Bone marrow (tissue), 2 donors: ENCODE measurements at regions not wholly inside any gene's neighbourhood (a gene's known extent, or its start where the extent isn't known, plus 50 kb on each side); places are given as distances from the start of the nearest gene placed in this dataset.

ENCODE experiments used
- DNase-seq, 2 donors: peaks; one replicate each; lab custom pipeline; 2025; lab: John Stamatoyannopoulos, UW

- no peak for DNase-seq
Measured at GRCh38 chr11:92384802-92385201, 160.2 kb downstream of the FAT3 start.

- DNase-seq: no peak
Measured at GRCh38 chr11:92386577-92386976, 162.0 kb downstream of the FAT3 start.

DNA sequence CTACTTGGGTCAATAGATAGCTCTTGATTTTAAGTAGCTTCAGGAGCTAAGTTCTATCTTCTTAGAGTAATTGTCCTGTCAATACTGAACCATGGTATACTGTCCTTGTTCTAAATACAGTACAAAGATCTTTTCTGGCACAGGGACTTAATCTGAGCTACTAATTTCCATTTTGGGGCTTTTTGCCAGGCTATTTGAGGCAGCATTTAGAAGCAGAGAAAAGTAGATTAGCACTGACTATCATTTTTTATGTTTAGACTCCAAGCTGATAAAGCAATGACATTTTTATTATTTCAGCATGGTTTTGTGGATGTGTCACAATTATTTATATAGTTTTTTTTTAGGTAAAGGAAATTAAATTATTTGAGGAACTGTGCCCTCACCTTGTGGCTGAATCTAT, 163.2 kb downstream of the FAT3 start:
- no peak for DNase-seq

DNA sequence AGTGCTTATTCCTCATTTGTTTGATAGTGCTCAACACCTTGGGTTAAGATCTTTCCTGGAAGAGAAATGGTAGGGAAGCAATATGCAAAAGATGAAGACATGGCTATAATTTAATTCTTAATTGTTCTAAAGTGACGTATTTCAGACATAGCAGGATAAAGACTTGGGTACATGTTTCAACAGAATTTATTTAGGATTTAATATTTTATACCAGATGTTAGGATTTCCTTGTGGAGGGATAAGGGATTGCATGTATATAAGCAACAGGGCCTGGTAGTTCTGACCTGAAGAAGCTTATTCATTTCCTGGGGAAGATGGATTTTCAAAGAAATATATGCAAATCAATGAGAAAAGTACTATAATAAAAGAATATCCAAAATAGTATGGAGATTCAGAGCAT, 163.8 kb downstream of the FAT3 start:
- no peak for DNase-seq

- no peak for DNase-seq
Measured at GRCh38 chr11:92390783-92391182, 166.2 kb downstream of the FAT3 start.

GRCh38 chr11:92391364-92391763, 166.7 kb downstream of the FAT3 start:
- DNase-seq: no peak

DNA sequence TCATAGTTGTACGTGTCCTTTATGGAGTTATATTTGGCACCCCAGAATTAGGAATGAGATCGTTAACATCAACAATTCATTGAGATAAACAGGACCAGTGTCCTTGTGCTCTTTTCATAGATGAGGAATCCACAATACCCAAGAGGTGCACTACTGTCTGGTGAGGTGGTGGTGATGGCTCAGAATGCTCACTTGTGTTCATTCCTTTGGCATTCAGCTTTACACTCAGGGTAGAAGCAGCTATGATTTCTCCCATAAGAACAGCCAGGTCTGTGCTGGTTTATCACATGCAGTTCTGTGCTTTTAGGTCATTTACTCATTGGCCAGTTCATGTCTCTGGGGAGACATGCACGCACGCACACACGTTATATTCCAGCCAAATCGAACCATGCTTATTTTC, 167.2 kb downstream of the FAT3 start:
- no peak for DNase-seq

DNA sequence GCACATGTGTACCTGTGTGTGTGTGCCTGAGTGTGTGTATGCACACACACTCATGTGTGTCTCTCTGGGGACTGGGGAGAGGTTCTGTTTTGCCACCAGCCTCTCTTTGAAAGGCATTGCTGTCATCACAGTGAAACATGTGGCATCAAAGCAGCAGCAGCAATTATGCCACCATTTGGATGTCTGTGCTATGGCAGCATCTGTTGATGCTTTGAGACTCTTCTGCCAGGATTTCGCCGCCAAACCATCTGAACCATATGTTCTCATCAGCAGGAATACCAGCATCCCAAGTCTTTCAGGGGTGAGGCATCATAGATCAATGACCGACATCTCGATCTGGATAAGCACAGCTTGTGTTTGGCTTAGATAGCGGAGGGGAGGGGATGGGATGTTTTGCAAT, 168.6 kb downstream of the FAT3 start:
- no peak for DNase-seq

GRCh38 chr11:92396133-92396532, 171.5 kb downstream of the FAT3 start:
- DNase-seq: no peak

GRCh38 chr11:92397221-92397755, 172.7 kb downstream of the FAT3 start:
- no peak for DNase-seq

DNA sequence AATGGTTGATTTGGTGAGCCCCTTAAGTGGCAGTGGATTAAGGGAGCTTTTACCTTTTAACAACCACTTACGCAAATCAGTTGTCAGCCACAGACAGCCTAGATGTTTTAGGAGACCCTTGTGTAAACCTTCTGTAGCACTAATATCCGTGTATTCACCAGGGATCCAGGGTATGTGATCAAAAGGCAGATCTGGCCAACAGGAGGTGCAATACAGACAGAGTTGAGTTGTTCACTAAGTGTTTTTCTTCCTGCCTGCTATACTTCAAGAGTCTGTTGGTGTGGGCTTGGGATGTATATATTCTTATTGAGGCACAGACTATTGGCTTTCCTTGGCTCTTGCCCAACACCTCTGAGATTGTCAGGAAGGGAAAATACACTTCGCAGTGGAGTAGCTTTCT, 175.1 kb downstream of the FAT3 start:
- no peak for DNase-seq

- DNase-seq: no peak
Measured at GRCh38 chr11:92401520-92401919, 176.9 kb downstream of the FAT3 start.

- no peak for DNase-seq
Measured at GRCh38 chr11:92406472-92406871, 181.9 kb downstream of the FAT3 start.

DNA sequence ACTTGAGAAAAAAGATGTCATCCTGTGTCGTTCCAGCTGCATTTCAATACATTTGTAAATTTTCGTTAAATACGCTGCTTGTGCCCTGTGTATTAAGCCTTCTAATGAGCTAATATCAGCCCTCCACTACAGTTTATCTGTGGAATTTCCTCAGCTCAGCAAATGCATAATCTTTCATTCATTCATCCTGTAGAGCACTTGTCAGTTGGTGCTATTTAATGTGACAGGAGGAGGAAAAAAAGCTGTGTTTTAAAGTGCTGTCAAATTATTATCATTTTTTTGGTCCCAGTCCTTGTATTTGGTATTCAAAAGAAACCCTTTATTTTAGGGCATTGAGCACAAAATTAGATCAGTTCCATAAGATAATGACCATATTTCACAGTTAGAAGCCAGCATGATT, 184.7 kb downstream of the FAT3 start:
- no peak for DNase-seq

- no peak for DNase-seq
Measured at GRCh38 chr11:92409956-92410355, 185.3 kb downstream of the FAT3 start.

DNA sequence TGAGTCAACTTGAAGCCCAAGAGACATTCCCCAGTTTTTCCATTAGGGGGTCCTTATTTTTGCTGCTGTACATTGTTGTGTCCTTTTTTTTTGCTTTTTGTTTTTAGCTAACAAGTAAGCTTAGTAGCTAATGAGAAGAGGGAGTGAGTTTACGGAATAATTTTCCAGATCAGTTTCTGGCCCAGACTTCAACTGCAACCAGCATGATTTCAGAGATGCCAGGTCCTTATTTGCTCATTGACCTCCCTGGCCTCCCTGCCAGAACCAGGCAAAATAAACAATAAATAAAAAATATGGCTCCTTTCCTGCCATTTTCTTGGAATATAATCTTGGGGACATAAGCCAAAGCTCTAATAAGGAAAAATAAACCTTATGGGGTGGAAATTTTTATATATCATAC, 185.9 kb downstream of the FAT3 start:
- no peak for DNase-seq

DNA sequence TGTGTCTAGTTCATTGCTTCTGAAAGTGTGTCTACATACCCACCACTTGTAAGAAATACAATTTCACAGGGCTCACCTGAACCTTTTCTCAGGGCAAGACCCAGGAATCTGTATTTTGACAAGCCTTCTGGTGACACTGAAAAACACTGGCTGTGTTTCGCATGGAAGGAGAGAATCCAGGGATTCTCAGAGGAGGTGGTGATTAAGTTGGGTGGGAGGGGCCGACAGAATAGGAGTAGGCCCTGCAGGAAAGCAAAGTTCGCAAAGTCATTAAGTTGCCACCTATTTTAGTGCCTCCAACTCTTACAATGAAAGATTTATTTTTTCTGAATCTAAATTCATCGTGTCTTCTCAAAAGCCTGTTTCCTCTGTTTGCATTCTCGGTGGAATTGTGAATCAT, 186.8 kb downstream of the FAT3 start:
- DNase-seq: no peak

DNA sequence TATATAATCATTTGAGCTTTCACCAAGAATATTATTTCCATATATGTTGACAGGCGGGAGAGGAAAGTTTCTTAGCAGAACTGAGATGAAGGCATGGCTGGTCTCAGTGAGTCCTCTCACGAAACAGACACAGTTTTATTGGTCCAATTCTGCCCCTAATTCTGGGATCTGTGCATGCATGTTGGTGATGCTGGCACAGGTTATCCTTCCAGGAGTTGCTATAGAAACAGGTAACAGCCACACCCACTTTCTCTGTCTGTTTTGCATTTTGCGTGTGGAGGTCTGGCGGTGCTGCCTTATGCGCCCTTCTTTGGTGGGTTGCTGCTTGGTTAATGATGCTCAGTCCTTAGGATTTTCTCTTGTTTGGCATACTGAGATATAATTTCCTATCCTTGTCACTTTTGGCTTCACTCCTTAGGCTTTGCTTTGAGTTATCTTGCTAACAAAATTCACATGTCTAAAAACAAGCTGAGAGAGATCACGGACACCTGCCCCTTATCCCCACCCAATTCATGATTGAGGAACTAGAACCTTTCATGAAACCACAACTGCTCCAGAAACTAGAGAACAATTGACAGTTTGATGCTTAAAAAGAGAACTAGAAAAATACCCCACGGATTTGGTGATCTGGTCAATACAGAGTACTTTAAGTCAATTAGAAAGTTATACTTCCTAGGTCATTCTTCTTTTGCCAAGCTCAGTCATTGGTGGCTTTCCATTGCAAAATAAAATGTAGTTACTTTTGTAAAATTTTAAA, 189.3 kb downstream of the FAT3 start:
- no peak for DNase-seq

GRCh38 chr11:92416971-92417725, 192.5 kb downstream of the FAT3 start:
- no peak for DNase-seq

DNA sequence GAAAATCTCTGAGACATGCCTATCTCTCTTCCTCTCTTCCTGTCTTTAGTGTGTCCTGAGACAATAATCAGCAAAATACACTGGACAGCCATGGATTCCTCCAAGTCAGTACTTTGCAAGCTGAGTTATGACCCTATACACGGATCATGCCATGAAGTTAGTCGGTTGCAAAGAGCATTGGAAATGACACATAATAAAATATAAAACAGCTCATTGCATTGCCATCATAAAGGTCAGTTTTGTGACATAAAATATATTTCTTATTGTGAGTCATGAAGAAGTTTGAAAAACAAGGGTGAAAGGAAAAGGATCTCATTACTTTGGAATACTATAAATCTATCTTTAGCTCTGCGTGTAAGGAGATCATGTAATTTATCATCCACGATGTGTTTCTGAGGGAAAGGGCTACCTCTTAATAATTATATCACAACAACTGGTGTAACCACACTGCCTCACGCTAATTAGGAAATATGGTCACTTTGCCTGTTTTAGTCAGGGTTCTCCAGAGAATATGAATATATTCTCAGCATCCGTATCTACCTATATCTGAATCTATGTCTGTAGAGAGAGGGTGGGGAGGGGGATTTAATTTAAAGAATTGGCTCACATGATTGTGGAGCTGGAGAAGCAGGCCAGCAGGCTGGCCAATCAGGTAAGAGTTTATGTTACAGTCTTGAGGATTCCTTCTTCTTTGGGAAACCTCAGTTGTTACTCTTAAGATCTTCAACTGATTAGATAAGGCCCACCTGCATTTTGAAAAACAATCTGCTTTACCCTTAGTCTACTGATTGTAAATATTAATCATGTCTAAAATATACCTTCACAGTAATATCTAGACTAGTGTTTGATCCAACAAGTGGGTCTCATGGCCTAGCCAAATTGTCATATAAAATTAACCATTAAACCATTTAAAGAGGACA, 198.8 kb downstream of the FAT3 start:
- DNase-seq: no peak

DNA sequence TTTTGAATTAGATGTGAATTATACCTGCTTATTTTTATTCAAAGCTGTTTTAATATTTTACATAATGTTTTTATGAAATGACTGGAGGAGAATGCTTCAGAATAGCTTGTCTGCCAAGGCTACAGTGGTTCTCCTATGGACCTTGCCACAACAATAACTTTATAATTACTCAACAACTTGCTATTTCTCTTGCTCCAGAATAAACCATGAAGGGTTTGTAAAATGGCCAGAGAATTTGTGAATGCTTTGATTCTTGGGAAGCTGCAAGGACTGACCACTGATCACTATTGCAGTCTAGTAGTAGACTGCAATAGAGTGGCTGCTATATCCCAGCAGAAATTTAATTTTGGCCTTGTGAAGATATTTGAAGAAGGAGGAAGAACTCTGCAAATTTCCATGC, 199.7 kb downstream of the FAT3 start:
- no peak for DNase-seq

GRCh38 chr11:92425127-92425526, 200.5 kb downstream of the FAT3 start:
- no peak for DNase-seq
